Inferior parietal cortex (tissue), 1 donor: ENCODE measurements at regions not wholly inside any gene's neighbourhood (a gene's known extent, or its start where the extent isn't known, plus 50 kb on each side); places are given as distances from the start of the nearest gene placed in this dataset.

Experiments used
- DNase-seq: peaks from one replicate; pipeline ENCODE4 v3.0.0-alpha.2; 2016; ENCODE audit errors: extremely low spot score

DNA sequence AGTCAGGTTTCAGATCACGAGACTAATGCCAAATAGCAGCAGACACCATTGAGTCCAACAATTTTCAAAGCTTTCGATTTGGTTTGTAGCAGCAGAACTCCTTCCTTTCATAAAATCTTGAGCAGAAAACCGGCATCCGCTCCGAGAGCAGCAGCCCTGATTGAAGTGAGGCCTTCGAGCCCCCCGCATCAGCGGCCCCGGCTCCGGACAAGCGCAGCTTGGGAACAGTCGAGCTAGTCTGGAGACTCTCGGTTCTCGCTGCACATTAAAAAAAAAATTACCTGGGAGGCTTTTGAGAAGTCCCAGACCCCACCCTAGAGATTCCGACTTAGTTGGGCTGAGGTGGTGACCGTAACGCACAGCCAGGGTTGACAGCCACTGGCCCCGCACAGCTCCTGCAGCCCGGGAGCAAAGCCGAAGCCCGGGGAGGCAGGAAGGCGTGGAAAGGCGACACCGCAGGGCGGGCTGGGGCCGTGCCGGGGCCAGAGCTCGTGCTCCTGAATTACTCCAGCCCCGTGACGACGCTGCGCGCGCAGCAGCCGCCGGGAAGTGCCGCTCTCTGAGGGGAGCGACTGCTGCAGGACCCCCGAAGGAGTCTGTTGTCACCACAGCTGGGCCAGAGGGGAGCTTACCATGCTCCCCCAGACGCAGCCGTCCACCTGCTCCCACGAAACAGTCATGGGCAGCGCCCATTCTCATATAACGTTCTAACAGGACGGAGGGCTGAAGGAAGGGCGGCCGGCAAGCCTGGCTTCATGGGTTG lies 57.8 kb downstream of the SPATA19 start:
- DNase-seq = no peak

DNA sequence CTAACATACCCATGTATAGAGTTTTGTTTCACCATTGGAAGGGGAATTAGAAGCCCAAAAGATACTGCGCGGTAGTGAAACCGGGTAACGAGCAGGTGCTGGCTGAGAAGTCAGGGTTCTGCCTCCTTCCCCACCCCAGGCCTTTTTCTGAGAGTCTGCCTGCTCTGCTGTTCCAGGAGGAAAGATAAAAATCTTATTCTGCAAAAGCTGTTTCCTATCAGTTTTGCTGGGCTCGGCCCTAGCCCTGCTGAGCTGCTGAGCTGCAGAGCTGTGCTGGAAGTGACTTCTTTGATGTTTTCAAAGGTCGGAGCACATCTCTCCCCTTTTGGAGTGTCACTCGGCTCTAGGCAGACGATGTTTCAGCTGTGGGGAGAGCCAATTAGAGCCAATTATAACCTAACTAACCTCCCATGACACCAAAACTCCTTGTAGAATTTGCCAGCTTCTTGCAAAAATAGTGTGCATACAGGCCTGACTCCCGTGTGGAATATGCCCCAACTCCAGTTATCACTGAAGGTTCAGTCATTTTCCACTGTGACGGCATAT lies 59.4 kb downstream of the SPATA19 start:
- DNase-seq = no peak

DNA sequence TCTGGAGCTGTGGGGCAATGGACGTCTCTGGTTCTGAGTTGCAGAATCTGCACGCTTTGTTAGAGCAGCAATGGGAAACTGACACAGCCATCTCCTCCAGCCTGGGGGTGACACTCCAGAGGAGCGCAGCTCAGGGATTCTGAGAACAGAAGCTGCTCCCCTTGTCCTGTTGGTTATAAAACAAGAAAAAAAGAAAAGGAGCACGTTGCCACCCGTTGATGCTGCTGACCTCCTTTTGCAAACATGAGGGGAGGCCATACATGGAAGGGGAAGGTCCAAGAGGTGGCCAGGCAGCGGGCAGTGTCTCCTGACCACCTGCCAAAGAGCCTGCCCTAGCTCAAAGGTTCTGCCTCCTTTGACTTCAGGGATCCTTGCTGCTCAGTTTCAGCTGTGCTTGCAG lies 61.0 kb downstream of the SPATA19 start:
- DNase-seq = no peak

DNA sequence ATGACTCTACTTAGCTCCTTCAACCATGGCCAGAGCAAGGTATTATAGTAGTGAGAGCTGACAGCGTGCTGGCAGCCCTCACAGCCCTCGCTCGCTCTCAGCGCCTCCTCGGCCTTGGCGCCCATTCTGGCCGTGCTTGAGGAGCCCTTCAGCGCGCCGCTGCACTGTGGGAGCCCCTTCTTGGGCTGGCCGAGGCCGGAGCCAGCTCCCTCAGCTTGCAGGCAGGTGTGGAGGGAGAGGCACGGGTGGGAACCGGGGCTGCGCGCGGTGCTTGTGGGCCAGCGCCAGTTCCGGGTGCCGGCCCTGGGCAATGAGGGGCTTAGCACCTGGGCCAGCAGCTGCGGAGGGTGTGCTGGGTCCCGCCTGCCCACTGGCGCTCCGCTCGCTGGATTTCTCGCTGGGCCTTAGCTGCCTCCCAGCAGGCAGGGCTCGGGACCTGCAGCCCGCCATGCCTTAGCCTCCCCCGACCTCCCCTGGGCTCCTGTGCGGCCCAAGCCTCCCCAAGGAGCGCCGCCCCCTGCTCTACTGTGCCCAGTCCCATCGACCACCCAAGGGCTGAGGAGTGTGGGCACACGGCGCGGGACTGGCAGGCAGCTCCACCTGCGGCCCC lies 63.1 kb downstream of the SPATA19 start:
- DNase-seq = no peak

DNA sequence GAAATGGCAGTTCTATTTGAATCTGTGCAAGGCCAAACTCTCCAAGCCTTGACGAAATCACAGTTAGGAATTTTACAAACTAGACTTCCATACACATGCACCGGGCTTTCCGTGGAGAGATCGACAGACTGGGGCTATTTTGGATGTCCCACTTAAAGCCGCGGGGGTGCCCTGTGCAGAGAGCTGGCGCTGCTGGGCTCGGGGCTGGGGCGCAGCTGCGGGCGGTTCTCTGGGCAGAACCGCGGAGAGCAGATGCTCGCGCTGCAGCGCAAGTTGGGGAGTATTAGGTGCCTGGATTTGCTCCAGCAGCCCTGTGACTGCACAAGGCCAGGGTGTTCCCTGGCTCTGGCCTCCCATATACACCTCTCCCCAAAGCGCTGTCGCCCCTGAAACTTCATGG lies 67.2 kb downstream of the SPATA19 start:
- DNase-seq = no peak

DNA sequence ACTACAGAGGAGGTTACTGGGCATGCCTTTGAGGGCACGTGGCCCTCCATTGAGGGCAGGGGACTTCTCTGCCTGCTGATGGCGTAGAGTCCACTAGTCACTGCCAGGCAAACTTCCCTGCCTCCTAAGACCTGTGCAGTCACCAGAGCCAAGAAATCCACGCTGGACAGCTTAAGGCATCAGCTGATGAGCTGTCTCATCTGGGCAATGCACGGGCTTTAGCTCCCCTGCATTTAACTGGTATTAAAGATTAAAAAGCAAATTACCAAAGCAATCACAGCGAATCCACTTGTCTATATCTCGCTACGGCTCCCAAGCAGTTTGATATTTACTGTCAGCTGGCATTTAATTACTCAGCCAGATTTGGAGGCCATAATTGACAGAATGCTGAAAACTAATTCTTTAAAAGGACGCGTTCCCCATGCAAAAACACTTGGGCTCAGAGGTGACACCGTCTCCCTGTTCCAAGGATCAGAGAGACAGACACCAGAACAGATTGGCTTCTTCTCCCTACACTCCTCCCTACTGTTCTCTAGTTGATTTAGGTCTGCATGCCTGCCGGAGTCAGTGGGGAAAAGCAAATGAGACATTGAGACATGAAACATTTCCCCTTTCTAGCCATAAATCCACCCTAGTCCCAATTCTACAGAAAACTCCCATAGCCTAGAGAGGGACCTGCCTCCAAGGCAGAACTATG lies 68.5 kb downstream of the SPATA19 start:
- DNase-seq = no peak

DNA sequence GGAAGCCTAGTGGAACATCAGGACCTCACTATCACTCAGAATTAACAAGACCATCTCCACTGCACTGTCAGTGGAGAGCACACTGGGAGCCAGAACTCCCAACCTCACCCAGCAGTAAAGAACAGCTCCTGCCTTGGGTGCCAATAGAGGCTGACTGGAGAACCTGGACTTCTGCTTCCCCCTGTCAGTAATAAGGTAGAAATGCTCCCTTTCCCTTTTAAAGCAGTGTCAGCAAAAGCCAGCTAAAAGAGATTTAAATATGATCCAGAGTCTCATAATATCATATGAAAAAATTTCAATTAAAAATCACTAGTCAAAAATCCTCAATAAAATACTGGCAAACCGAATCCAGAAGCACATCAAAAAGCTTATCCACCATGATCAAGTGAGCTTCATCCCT lies 82.8 kb downstream of the SPATA19 start:
- DNase-seq = no peak

DNA sequence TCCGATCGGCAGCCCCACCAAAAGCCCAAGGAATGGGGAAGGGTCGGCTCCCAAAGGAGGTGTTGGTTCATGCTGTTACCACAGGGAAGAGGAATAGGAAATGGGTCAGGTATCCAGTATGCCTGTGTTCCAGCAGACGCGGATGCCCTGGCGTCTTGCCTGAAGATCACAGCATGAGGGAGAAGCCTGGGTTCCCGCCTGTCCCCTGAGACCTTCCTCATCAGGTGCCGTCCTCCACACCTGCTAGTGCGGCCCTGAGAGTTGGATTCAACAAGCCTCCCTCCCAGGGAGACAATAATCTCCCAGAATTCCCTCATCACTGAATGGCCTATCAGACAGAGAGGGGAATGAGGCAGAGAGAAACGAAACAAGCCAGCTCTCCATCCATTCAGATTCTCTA lies 92.2 kb downstream of the SPATA19 start:
- DNase-seq = no peak

DNA sequence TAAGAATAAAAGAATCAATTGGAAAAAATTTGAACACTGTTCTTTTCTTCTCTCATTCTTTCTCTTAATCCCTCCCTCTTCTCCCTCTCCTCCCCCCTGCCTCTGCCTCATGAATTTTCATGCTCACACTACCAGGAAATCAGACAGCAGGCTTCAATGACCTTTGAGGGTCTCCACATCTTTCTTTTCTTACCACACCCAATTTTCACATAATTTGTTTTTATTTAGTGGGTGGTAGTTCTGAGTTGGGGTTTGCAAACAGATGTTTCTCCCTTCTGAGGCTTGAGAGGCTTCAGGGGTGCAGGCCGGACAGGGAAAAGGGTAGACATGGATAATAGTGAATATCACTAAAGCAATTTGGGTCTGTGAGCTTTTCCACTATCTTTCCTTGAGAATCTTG lies 95.5 kb downstream of the SPATA19 start:
- DNase-seq = no peak

DNA sequence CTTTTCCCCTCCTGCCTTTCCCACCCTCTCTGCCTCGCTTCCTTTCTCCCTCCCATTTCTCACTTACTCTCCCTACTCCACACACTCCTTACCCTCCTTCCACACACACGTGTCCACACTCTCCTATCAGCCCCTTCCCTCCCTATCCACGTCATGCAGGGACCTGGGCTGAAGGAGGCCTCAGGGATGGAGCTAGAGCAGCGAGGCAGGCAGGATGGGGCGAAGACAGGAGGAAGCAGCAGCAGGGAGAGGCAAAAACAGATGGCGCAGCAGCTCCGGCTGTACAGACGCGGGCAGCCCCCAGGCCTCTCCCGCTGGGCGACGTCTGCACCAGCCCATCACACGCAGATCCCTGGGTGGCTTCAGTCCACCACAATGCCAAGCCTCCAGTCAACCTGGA lies 97.9 kb downstream of the SPATA19 start:
- DNase-seq = no peak

DNA sequence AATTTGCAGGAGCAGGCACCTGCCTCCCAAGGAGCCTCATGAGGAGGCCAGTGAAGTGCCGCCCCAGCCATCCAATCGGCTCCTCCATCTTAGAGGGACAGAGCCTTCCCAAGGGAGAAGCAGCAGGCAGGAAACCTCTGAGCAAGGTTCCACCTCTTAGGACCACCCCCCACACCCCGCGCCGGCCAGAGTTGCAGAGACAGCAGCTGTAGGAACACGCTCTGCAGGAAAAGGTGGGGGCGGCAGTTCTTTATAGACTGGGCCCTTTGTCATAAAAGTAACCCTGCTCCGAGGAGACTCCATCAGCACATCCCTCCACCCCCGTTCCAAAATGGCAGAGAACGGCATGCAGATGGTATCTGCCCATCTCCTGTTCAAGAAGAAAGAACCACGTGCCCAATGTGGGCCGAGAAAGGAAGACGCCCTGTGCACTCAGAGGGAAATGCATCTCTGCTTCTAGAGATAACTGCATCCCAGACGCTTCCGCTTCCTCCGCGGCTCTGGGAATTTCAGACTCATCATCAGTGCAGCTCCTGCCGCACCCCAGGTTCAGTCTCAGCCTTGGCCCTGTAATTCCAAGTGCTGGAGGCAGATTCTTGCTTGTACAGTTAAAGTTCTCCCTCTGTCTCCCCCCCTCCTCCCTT lies 98.5 kb downstream of the SPATA19 start:
- DNase-seq = no peak

DNA sequence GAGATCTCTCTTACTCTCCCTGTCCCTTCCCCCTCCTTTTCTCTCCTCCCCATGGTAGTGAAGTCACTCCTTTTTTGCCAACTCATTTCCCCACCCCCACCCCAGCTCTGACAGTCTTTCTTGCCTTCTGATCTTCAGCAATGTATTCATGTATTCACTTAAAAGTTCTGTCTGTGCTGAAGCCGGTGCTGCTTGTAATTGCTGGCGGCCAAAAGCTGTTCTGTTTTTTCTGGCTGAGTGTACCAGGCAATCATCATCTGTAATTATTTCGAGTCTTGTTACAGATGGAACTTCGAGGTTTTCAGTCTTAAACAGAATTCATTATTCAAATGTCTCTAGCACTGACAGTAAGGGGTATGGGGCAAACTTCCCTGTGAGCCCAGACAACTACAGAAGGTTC lies 99.5 kb downstream of the SPATA19 start:
- DNase-seq = no peak

DNA sequence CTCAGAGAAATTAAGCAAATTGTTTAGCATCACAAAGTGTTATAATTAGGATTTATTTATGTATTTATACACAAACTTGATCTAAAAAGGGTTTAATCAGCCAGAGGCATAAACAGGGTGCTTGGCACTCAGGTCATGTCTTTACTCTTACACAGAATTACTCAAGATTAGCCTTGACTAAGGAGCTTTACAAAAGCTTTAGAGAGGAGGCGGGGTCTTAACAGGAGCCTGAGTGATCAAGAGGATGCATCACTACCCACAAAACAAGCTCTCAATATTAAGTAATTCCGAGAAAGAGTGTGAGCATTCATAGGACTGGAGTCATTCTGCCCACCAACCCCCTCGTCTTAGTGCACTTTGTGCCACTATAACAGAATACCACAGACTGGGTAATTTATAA lies 103.0 kb downstream of the SPATA19 start:
- no peak for DNase-seq

DNA sequence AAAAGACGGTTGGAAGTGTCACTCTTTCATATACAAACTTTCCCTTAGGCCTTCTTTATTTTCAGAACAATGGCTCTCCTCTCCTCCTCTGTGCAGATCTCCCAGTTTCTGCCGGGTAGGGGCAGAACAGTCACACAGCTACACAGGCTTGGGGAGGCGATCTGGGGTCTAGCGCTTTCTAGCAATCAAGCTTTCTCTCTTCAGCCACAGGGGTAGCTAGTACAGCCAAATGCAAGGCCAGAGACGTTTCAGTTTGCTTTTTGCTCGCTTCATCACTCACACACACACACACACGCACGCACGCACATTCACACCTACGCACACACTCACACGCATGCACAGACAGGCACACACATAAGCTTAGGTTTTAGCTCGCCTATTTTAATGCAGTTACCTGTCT lies 104.3 kb downstream of the SPATA19 start:
- no peak for DNase-seq

DNA sequence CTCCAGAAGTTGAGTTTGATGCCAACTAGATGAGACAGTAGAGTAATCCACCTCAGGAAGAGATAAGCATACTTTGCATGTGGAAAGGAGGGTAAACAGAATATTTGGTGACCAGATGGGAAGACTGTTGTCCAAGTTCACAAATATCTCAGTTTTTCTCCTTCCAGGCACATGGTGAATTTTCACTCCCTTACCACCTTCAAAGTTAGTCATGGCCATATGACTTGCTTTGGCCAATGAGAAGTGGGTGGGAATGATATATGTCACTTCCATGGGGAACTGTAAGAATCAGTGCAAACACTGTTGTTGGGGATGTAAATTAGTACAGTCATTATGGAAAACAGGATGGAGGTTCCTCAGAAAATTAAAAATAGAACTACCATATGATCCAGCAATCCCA lies 105.8 kb downstream of the SPATA19 start:
- no peak for DNase-seq

DNA sequence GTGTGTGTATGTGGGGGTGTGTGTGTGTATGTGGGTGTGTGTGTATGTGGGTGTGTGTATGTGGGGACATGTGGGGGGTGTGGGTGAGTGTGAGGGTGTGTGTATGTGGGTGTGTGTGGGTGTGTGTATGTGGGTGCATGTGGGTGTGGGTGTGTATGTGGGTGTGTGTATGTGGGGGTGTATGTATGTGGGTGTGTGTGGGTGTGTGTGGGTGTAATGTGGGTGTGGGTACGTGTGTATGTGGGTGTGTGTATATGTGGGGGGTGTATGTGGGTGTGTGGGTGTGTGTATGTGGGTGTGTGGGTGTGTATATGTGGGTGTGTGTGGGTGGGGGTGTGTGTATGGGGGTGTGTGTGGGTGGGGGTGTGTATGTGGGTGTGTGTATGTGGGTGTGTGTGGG lies 106.7 kb downstream of the SPATA19 start:
- DNase-seq = no peak

DNA sequence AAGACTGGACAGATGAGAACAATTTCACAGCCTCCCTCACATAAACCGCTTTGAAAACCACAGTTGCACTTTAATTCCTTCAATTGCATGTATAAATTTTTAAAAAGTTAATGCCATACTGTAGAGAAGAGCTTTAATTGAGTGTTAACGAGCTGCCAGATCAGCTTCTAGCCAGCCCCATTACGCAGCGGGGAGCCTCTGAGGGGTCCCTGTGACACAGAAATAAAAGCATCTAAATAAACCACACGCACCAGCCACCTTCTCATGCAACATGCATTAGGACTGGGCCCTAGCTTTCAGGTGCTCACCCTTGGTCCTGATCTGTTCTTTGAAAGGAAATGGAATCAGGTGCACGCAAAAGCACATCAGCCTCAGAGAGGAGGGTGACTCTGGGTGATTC lies 111.7 kb downstream of the SPATA19 start:
- no peak for DNase-seq

DNA sequence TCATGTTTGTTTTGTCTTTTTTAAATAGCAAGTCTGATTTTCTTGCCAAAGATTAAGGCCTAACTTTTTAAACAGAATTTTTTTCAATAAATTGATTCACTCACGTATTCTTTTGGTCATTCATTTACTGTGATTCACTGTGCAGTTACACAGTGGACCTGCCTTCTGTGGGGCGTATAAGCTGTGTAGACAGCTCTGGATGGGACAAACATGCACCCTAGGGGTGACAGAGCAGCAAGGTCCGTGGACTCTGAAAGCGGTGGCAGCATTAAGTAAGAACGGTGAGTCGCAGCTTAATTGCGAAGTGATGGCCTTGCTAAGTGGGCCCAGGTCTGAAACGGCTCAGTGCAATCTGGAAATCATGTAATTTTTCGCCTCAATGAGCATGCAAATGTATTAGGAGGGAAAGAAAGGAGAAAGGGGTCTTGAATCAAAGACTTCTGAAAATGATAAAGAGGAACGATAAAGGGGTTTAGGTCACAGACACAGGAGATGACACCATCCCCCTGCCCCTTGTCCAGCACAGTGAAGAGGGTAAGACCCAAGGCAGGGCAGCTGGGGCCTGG lies 113.1 kb downstream of the SPATA19 start:
- no peak for DNase-seq

DNA sequence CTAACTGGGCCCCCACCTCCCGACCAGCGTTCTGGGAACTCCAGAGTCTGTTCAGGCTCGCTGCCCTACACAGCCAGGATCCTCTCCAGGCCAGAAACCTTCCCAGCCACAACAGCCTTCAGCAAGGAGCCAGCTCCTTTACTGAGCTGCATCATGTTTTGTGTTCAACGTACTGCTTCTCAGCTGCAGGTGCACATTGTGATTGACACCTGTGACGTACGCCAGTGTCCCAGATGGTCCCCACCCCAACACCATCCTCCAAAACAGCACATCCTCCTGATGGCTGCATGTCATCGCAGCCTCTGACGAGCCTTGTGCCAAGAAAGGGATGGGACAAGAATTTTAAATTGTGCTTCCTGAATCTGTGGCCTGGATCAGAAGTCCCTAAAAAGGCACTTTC lies 117.5 kb downstream of the SPATA19 start:
- no peak for DNase-seq

DNA sequence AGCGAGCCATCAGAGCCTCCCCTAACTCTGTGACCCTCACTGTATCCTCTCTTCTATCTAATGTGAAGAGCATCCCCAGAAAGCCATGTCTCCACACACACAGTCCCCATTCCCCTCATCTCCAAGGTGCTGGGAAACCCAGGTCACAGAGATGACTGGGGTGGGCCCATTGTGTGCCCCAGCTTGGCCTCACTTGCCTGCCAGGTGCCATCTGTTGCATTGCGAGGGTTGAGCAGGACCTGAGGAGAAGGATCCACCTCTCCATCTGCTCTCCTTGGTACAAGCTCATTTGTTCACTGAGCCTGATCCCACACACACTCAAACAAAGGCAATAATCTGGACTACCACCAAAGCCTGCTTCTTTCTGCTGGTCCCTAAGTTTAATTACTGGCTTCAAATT lies 118.8 kb downstream of the SPATA19 start:
- no peak for DNase-seq

DNA sequence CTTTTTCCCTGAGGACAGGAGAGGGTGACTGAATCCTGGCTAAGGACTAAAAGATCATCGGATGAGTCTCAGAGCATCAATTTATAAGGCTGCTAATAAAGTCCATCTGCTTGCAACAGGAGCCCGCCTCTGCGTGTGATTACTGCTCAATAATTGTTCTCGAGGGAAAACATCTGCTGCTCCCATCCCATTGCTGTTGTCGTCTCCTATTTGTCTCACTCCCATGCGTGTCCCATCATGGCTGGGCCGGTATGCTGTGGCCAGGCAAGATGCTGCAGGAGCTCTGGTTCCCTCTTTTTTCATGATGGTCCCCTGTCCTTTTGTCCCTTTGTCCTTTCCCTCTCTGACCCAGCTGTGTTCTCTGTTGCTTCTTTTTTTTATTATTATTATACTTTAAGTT lies 121.2 kb downstream of the SPATA19 start:
- DNase-seq = no peak

DNA sequence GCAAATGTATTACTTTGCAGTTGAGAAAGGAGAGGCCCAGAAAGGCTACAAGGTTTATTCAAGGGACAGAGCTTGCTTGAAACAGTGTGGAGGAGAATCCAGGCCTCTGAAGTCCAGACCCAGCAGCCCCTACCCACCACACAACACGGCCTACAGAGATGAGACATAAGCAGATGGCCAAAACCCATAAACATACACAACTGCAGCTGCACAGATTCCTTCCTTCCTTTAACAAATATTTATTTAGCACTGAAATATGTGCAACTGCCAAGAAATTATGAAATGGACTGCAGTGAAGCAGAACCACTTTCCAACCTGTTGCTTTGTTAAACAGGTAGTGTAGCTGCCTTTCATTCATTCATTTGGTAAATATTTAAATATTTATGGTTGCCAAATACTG lies 122.3 kb downstream of the SPATA19 start:
- DNase-seq = no peak
